Ishikawa (cell line): ENCODE measurements at regions not wholly inside any gene's neighbourhood (a gene's known extent, or its start where the extent isn't known, plus 50 kb on each side); places are given as distances from the start of the nearest gene placed in this dataset.

ENCODE experiments used
- CEBPB ChIP-seq: IDR thresholded peaks from 2 replicates; pipeline ENCODE4 v1.6.1; 2012
- CREB1 ChIP-seq: IDR thresholded peaks from 2 replicates; pipeline ENCODE4 v1.6.1; 2012; ENCODE audit warnings: low read depth
- EGR1 ChIP-seq: IDR thresholded peaks from 2 replicates; pipeline ENCODE4 v1.6.1; 2012
- EP300 ChIP-seq: IDR thresholded peaks from 2 replicates; pipeline ENCODE4 v1.6.1; 2012; ENCODE audit warnings: borderline replicate concordance
- FOXM1 ChIP-seq: IDR thresholded peaks from 2 replicates; pipeline ENCODE4 v1.6.1; 2012; ENCODE audit warnings: low read depth, borderline replicate concordance
- NFIC ChIP-seq: IDR thresholded peaks from 2 replicates; pipeline ENCODE4 v1.6.1; 2012
- RAD21 ChIP-seq: IDR thresholded peaks from 2 replicates; pipeline ENCODE4 v1.6.1; 2012; ENCODE audit warnings: low read depth
- TAF1 ChIP-seq: IDR thresholded peaks from 2 replicates; pipeline ENCODE4 v1.6.1; 2012; ENCODE audit warnings: low read depth, mild to moderate bottlenecking
- TCF12 ChIP-seq: IDR thresholded peaks from 2 replicates; pipeline ENCODE4 v1.6.1; 2012; ENCODE audit warnings: low read depth
- TEAD4 ChIP-seq: IDR thresholded peaks from 2 replicates; pipeline ENCODE4 v1.6.1; 2012
- YY1 ChIP-seq: IDR thresholded peaks from 2 replicates; pipeline ENCODE4 v1.6.1; 2012; ENCODE audit warnings: low read depth
- ZBTB7A ChIP-seq: IDR thresholded peaks from 2 replicates; pipeline ENCODE4 v1.6.1; 2012; ENCODE audit warnings: low read depth
- TF ChIP-seq, protein P1 (sequence below): IDR thresholded peaks from 2 replicates; pipeline ENCODE4 v1.6.1; 2012
- TF ChIP-seq, protein P2 (sequence below): IDR thresholded peaks from 2 replicates; pipeline ENCODE4 v1.6.1; 2012; ENCODE audit warnings: low read depth, mild to moderate bottlenecking
- TF ChIP-seq, protein P3 (sequence below): IDR thresholded peaks from 2 replicates; pipeline ENCODE4 v1.6.1; 2012

DNA sequence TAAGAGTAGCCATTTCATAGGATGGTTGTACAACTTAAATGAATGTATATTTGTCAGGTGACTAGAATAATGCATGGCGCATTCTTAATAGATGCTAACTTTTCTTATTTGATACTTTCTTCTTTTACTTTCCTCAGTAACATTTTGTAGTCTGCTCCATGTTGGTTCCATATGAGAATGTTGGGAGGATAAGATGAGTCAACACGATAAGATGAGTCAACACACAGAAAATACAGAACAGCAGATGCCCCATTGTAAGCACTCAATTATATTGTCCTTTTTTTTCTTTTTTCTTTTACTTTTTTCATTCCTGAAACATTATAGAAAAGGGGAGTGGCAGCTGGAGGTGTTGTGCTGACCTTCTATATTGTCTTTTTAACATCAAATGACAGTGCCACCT lies 92.3 kb upstream of the SPATA31C2 start:
- TF ChIP-seq ZBTB7A (no peak), TEAD4 (no peak), EP300 (no peak), RAD21 (no peak), YY1 (no peak), NFIC (no peak), FOXM1 (no peak)
- TF ChIP-seq, protein P1, sequence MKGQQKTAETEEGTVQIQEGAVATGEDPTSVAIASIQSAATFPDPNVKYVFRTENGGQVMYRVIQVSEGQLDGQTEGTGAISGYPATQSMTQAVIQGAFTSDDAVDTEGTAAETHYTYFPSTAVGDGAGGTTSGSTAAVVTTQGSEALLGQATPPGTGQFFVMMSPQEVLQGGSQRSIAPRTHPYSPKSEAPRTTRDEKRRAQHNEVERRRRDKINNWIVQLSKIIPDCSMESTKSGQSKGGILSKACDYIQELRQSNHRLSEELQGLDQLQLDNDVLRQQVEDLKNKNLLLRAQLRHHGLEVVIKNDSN, result no peak
- TF ChIP-seq, protein P2, sequence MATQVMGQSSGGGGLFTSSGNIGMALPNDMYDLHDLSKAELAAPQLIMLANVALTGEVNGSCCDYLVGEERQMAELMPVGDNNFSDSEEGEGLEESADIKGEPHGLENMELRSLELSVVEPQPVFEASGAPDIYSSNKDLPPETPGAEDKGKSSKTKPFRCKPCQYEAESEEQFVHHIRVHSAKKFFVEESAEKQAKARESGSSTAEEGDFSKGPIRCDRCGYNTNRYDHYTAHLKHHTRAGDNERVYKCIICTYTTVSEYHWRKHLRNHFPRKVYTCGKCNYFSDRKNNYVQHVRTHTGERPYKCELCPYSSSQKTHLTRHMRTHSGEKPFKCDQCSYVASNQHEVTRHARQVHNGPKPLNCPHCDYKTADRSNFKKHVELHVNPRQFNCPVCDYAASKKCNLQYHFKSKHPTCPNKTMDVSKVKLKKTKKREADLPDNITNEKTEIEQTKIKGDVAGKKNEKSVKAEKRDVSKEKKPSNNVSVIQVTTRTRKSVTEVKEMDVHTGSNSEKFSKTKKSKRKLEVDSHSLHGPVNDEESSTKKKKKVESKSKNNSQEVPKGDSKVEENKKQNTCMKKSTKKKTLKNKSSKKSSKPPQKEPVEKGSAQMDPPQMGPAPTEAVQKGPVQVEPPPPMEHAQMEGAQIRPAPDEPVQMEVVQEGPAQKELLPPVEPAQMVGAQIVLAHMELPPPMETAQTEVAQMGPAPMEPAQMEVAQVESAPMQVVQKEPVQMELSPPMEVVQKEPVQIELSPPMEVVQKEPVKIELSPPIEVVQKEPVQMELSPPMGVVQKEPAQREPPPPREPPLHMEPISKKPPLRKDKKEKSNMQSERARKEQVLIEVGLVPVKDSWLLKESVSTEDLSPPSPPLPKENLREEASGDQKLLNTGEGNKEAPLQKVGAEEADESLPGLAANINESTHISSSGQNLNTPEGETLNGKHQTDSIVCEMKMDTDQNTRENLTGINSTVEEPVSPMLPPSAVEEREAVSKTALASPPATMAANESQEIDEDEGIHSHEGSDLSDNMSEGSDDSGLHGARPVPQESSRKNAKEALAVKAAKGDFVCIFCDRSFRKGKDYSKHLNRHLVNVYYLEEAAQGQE, result no peak

DNA sequence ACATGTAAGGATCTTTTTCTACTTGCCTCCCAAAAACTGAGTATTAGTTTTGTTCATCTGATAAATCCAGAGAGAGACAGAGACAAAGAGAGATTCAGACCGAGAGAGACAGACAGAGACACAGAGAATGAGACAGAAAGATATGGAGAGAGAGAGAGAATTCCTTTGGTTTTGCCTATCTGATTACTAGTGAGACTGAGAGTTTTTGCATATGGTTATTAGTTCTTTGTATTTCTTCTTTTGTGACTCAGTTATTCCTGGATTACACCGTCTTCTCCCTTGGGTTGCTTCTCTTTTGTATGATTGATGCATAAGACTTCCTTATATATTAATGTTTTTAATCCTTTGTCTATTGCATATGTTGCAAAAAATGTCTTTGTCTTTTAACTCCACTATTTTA lies 91.2 kb upstream of the SPATA31C2 start:
- TF ChIP-seq CREB1 (no peak), NFIC (no peak), EGR1 (no peak), FOXM1 (no peak), TAF1 (no peak), TEAD4 (no peak), YY1 (no peak), TCF12 (no peak), CEBPB (no peak), ZBTB7A (no peak), EP300 (no peak), RAD21 (no peak)
- TF ChIP-seq, protein P2, result no peak
- TF ChIP-seq, protein P1, result no peak
- TF ChIP-seq, protein P3, sequence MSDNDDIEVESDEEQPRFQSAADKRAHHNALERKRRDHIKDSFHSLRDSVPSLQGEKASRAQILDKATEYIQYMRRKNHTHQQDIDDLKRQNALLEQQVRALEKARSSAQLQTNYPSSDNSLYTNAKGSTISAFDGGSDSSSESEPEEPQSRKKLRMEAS, result no peak

DNA sequence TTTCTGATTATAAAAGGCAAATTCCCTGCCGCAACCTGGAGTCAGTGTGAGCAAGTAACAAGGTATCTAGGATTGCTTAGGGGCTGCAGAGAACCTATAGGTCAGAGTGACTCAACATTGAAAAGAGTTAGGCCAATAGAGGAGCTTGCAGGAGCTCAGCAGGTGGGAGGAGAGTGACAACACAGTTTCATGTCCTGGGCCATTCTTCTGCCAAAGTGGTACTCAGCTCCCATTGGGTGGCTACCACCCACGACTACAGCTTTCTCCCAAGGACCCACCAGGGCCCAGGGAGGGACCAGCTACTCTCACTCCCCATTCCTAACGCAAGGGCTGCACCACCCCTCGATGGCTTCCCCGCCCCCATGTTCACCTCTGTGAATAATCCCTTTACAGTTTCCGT lies 86.7 kb upstream of the SPATA31C2 start:
- no peak for TF ChIP-seq TCF12
- no peak for TF ChIP-seq RAD21
- TF ChIP-seq CREB1, result no peak
- no peak for TF ChIP-seq CEBPB
- TF ChIP-seq, protein P2, result no peak
- no peak for TF ChIP-seq YY1
- TF ChIP-seq, protein P1, result no peak
- no peak for TF ChIP-seq TAF1

DNA sequence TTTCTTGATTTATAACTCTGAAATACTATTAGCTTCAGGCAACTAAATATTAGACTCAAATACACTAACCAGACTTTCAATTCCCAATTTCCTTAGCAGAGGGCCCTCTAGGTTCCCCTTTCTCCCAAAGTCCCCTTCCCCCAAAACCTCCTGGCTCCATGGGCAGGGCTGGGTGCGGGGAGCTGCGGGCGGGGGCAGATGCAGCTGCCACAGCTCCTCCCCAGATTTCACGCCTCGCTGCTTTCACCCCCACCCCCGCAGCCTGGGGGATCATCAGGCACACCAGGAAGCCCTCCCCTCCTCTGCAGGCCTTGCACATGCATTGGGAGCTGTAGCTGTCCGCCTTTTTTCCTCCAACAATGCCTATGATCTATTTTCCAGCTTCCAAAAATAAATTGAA lies 82.8 kb upstream of the SPATA31C2 start:
- TF ChIP-seq, protein P2, result no peak
- peak; percentile 56 for TF ChIP-seq EGR1
- TF ChIP-seq ZBTB7A, result no peak
- TF ChIP-seq RAD21, result no peak
